Upper lobe of left lung (tissue), 6 donors: ENCODE measurements at regions not wholly inside any gene's neighbourhood (a gene's known extent, or its start where the extent isn't known, plus 50 kb on each side); places are given as distances from the start of the nearest gene placed in this dataset.

Experiments used
- ATAC-seq, 2 donors: fragments of 200-7000 bp; cut with Tn5 transposase; one replicate each; pipeline ENCODE4 v1.9.1; 2022; ENCODE audit warnings: mild to moderate bottlenecking in 2 of 2, moderate library complexity in 2 of 2; ENCODE audit not compliant: low FRiP score in 2 of 2
- DNase-seq, 2 donors: peaks; one replicate each; pipeline ENCODE4 v3.0.0-alpha.2; 2019 to 2020
- H3K27ac ChIP-seq, 4 donors: fragments of 200-600 bp; sonication (generic); one replicate each; pipeline ENCODE4 v1.5.1; 2016 to 2019
- H3K27me3 ChIP-seq, 4 donors: fragments of 200-600 bp; sonication (generic); one replicate each; pipeline ENCODE4 v1.5.1; 2017 to 2019
- H3K36me3 ChIP-seq, 4 donors: fragments of 200-600 bp; sonication (generic); one replicate each; pipeline ENCODE4 v1.5.1; 2016 to 2019
- H3K4me1 ChIP-seq, 4 donors: fragments of 200-600 bp; sonication (generic); one replicate each; pipeline ENCODE4 v1.5.1; 2018 to 2019
- H3K4me3 ChIP-seq, 4 donors: fragments of 200-600 bp; sonication (generic); one replicate each; pipeline ENCODE4 v1.5.1; 2017 to 2019; ENCODE audit warnings: mild to moderate bottlenecking in 2 of 4, moderate library complexity in 1 of 4
- H3K9me3 ChIP-seq, 4 donors: fragments of 200-600 bp; sonication (generic); one replicate each; pipeline ENCODE4 v1.5.1; 2018 to 2019
- CTCF ChIP-seq, 6 experiments: fragments of 450-650 bp in 4 of 6; fragments of 200-600 bp in 2 of 6; sonication (generic) in 2 of 6; IDR thresholded peaks; one replicate each; pipeline ENCODE4 v1.5.1; 2016 to 2019; ENCODE audit warnings: antibody characterized with exemption in 6 of 6
- EP300 ChIP-seq, 4 donors: sonication (generic); formaldehyde crosslinking; IDR thresholded peaks; one replicate each; pipeline ENCODE4 v1.5.1; 2017; ENCODE audit warnings: antibody characterized with exemption in 4 of 4, control low read depth in 2 of 4
- POLR2A ChIP-seq, 4 donors: fragments of 450-650 bp; IDR thresholded peaks; one replicate each; pipeline ENCODE4 v1.5.1; 2016 to 2017; ENCODE audit warnings: antibody characterized with exemption in 4 of 4, mild to moderate bottlenecking in 2 of 4
- POLR2AphosphoS5 ChIP-seq, 2 donors: sonication (generic); formaldehyde crosslinking; IDR thresholded peaks; one replicate each; pipeline ENCODE4 v1.5.1; 2017; ENCODE audit warnings: antibody characterized with exemption in 2 of 2
- WGBS, 2 donors: methylation state at CpG; one replicate each; pipeline ENCODE4 v1.1.5; 2017 to 2018; 5-methylcytosine and 5-hydroxymethylcytosine counted together
- donor health status: DM: no; HTN: no; CAD: no; lungs with moderate emphysema.
- donor health status: DM: no; HTN: yes; CAD: no; lungs with severe emphysema.

DNA sequence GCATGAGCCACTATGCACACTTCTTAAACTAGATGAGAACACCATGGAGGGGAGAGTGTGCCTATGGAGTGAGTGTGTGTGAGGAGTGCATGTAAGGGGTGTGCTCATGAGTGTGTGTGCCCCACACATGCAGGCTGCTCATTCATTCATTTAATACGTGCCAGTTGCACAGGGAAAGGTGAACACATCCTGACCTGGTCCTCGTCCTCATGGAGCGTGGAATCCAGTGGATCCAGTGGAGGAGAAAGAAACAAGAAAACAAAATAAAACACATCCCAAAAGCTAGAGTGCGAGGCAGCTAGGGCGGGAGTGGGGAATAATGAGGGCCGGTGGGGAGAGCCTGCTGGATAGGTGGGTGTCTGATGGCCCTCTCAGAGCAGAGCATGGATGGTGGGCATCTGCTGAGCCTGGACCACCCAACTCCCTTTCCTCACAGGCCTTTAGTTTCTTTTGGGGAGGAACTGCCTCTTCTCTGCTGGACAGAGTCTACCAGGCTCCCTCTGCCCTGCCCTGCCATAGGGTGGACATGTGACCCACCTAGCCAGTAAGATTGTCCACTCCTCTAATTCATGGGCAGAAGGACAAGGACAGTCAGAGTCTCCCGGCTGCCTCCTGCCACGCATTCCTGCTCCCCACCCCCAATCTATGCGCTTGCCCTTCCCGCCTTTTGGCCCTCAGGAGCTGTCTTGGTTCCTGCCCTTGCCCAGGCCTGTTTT, 204.3 kb downstream of the RAB11FIP4 start:
- DNase-seq (no peak), ATAC-seq (no peak)
- H3K9me3 ChIP-seq, result no peaks in the 10 kb centered on the region
- TF ChIP-seq POLR2AphosphoS5 (IDR thresholded peaks at IDR 0.05) (no peak), CTCF (IDR thresholded peaks at IDR 0.05) (no peak), POLR2A (IDR thresholded peaks at IDR 0.05) (no peak), EP300 (IDR thresholded peaks at IDR 0.05) (no peak)
- H3K4me1 ChIP-seq, result peaks cover 9 to 15% (median 12%) of the 10 kb centered on the region in 4 donors
- no peak overlapping the region for H3K4me3 ChIP-seq
- H3K27ac ChIP-seq, result peak overlapping the region; percentile 15 to 72 (median 52)
- WGBS, 2 donors, result 93 to 97% methylated on average over 10 of the region's 10 CpGs
- H3K36me3 ChIP-seq, result no peaks in the 10 kb centered on the region
- H3K27me3 ChIP-seq, result no peaks in the 10 kb centered on the region

- TF ChIP-seq POLR2AphosphoS5 (IDR thresholded peaks at IDR 0.05) (no peak), CTCF (IDR thresholded peaks at IDR 0.05) (no peak), EP300 (IDR thresholded peaks at IDR 0.05) (no peak), POLR2A (IDR thresholded peaks at IDR 0.05) (no peak)
Measured at GRCh38 chr17:31595076-31595475, 203.6 kb downstream of the RAB11FIP4 start.

DNA sequence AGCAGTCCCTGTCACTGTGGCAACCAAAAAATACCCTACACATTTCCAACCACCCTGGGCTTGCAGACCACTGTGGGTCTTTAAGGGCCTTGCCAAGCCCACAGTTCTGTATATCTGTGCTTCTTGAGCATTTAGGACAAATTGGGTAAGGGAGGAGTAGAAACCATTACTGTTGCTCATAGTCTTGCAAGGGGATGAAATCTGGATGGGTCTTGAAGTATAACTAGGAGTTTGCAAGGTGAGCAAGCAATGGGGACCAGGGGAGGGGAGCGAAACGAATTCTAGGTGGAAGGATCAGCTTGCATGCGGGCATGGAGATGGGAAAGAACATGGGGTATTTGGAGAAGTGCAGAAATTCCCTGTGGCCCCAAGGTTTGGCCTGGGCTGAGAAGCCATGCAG, 202.9 kb downstream of the RAB11FIP4 start:
- Histone ChIP-seq H3K4me1 (peaks cover 9 to 15% (median 12%) of the 10 kb centered on the region in 4 donors), H3K36me3 (no peaks in the 10 kb centered on the region), H3K9me3 (no peaks in the 10 kb centered on the region), H3K27ac (no peak overlapping the region), H3K4me3 (no peak overlapping the region), H3K27me3 (no peaks in the 10 kb centered on the region)
- DNase-seq (no peak), ATAC-seq (no peak)
- WGBS, 2 donors, result 94 to 95% methylated on average over 3 of the region's 3 CpGs
- TF ChIP-seq CTCF (IDR thresholded peaks at IDR 0.05) (no peak), POLR2AphosphoS5 (IDR thresholded peaks at IDR 0.05) (no peak), EP300 (IDR thresholded peaks at IDR 0.05) (no peak), POLR2A (IDR thresholded peaks at IDR 0.05) (no peak)

More at GRCh38 chr17:31595076-31595475, 203.6 kb downstream of the RAB11FIP4 start:
- DNase-seq, result no peak
- Histone ChIP-seq H3K4me1 (peaks cover 9 to 15% (median 12%) of the 10 kb centered on the region in 4 donors), H3K9me3 (no peaks in the 10 kb centered on the region), H3K4me3 (no peak overlapping the region), H3K27ac (no peak overlapping the region), H3K36me3 (no peaks in the 10 kb centered on the region), H3K27me3 (no peaks in the 10 kb centered on the region)
- WGBS, 2 donors, result 88 to 96% methylated on average over 2 of the region's 2 CpGs
- ATAC-seq, result no peak

- Histone ChIP-seq H3K9me3 (no peaks in the 10 kb centered on the region), H3K4me1 (peaks cover 9 to 15% (median 12%) of the 10 kb centered on the region in 4 donors), H3K27ac (no peak overlapping the region), H3K4me3 (no peak overlapping the region), H3K36me3 (no peaks in the 10 kb centered on the region), H3K27me3 (no peaks in the 10 kb centered on the region)
- 70 to 90% methylated on average over 2 to 4 of the region's 7 CpGs for whole genome bisulfite sequencing, 2 donors
- no peak for TF ChIP-seq POLR2A (IDR thresholded peaks at IDR 0.05)
- no peak for TF ChIP-seq EP300 (IDR thresholded peaks at IDR 0.05)
- no peak for TF ChIP-seq CTCF (IDR thresholded peaks at IDR 0.05)
- TF ChIP-seq POLR2AphosphoS5 (IDR thresholded peaks at IDR 0.05), result no peak
- no peak for ATAC-seq
- peak in 1 of 2 donors; percentile 37 for DNase-seq
Measured at GRCh38 chr17:31593806-31594205, 202.3 kb downstream of the RAB11FIP4 start.

DNA sequence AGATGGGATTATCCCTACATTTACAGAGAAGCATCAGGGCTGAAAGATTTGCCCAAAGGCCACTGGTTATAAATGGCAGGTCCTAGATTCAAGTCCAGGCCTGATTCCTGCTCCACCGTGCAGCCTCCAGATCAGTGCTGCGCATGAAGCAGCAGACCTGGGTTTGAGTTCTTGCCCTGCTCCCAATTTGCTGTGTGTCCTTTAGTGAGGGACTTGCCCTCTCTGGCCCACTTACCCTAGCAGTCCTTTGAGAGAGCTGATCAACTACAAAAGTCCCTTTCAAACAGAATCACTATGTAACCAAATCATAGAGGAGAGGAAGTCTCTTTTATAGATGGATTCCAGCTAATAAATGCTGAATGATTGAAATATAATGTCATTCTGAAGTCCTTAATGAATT, 200.4 kb downstream of the RAB11FIP4 start:
- TF ChIP-seq CTCF (IDR thresholded peaks at IDR 0.05), result no peak
- no peak for TF ChIP-seq EP300 (IDR thresholded peaks at IDR 0.05)
- TF ChIP-seq POLR2A (IDR thresholded peaks at IDR 0.05), result no peak
- TF ChIP-seq POLR2AphosphoS5 (IDR thresholded peaks at IDR 0.05), result no peak
- Histone ChIP-seq H3K4me1 (peaks cover 9 to 12% (median 11%) of the 10 kb centered on the region in 4 donors), H3K4me3 (no peak overlapping the region), H3K36me3 (no peaks in the 10 kb centered on the region), H3K27ac (no peak overlapping the region), H3K27me3 (no peaks in the 10 kb centered on the region), H3K9me3 (no peaks in the 10 kb centered on the region)
- WGBS, 2 donors, result 78 to 95% methylated on average over 1 to 2 of the region's 2 CpGs
- ATAC-seq (no peak), DNase-seq (no peak)
